Esophagus muscularis mucosa (tissue), 4 donors: ENCODE measurements at regions not wholly inside any gene's neighbourhood (a gene's known extent, or its start where the extent isn't known, plus 50 kb on each side); places are given as distances from the start of the nearest gene placed in this dataset.

ENCODE experiments used
- CTCF ChIP-seq, 3 experiments: fragments of 200-600 bp in 2 of 3; fragments of 450-650 bp in 1 of 3; sonication (generic) in 2 of 3; IDR thresholded peaks; one replicate each; pipeline ENCODE4 v1.5.1; 2017 to 2019; ENCODE audit warnings: antibody characterized with exemption in 3 of 3, mild to moderate bottlenecking in 2 of 3, moderate library complexity in 1 of 3
- EP300 ChIP-seq: sonication (generic); formaldehyde crosslinking; IDR thresholded peaks from one replicate; pipeline ENCODE4 v1.6.1; 2017; ENCODE audit warnings: antibody characterized with exemption
- POLR2A ChIP-seq: fragments of 450-650 bp; IDR thresholded peaks from one replicate; pipeline ENCODE4 v1.6.1; 2017; ENCODE audit warnings: antibody characterized with exemption, moderate library complexity, mild to moderate bottlenecking, low read depth
- POLR2AphosphoS5 ChIP-seq, 2 donors: sonication (generic); formaldehyde crosslinking; IDR thresholded peaks; one replicate each; pipeline ENCODE4 v1.6.1; 2017; ENCODE audit warnings: antibody characterized with exemption in 2 of 2

DNA sequence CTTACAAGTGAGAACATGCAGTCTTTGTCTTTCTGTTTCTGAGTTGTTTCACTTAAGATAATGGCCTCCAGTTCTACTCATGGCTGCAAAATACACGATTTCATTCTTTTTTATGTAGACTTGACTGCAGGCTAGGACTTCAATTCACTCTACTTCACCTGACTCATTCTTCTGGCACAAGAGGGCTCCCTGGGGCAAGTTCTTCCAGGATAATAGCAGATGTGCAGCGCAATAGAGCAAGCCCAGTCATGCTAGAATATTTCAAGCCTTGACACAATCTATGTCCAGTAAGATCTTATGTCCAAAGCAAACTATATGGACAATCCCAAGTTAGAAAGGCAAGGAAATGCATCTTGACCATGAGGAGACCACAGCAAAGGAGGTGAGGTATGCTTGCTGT is 211.7 kb upstream of the GADL1 start:
- TF ChIP-seq CTCF (IDR thresholded peaks at IDR 0.05) (no peak), POLR2A (no peak), POLR2AphosphoS5 (IDR thresholded peaks at IDR 0.05) (no peak), EP300 (no peak)
